Endometrium (tissue), 2 donors: ENCODE measurements at regions not wholly inside any gene's neighbourhood (a gene's known extent, or its start where the extent isn't known, plus 50 kb on each side); places are given as distances from the start of the nearest gene placed in this dataset.
"Not testable (repeated sequence)": the region's sequence is repeated elsewhere in the genome, so short reads cannot be mapped to it uniquely, and the experiment has no call there.

ENCODE experiments used
- FAIRE-seq: peaks from 2 replicates; lab custom pipeline; 2012; peaks lifted over from hg19 to GRCh38; lab: Jason Lieb, UNC
- donor health status: control.
- donor health status: control.

DNA sequence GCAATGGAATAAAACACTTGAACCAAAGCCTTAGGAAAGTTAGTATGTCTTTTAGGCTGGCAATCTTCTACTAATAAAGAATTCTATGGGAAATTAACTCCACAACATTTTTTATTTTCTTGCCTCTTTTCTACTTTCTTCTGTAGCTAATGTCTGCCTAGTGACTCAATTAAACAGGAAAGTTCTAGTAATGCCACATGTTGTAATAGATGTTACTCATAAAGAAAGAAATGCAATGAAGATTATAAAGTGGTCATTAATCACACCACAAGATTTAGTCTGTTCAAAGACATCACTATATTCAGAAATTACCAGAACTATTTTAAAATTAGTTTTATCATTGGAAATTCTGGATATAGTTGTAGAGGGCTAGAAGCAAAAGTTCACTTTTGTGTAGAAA, 329.7 kb downstream of the SI start:
- peak; percentile 26 for FAIRE-seq

- no peak for FAIRE-seq
Measured at GRCh38 chr3:164741869-164742268, 336.4 kb downstream of the SI start.

DNA sequence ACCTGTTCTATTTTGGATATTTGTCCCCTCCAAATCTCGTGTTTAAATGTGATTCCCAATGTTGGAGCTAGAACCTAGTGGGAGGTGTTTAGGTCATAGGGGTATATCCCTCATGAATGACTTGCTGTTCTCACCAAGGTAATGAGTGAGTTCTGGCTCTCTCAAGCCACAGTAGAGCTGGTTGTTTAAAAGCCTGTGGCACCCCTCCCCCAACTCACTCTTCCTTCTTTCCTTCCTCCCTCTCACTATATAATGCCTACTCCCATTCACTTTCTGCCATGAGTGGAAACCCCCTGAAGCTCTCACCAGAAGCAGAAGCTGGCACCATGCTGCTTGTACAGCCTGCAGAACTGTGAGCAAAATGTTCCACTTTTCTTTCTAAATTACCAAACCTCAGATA, 341.1 kb downstream of the SI start:
- FAIRE-seq: no peak

DNA sequence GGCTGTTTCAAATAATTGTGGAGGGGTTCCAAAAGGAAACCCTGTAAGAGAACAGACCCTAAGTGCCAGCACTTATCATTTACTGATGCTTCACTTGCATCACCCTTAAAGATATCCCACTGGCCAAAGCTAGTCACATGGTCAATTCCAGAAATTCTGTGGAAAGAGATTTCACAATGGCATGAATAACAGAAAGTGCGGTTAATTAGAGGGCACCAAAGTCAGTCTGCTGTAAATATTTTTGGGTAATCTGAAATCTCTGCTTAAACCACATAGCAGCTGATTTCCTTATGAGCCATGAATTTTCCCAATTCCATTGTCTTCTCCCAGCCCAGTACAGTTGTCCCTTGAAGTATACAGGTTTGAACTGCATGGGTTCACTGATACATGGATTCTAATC, 346.1 kb downstream of the SI start:
- FAIRE-seq: no peak

- FAIRE-seq: no peak
Measured at GRCh38 chr3:164730815-164731360, 347.4 kb downstream of the SI start.

- no peak for FAIRE-seq
Measured at GRCh38 chr3:164723396-164723795, 354.9 kb downstream of the SI start.

DNA sequence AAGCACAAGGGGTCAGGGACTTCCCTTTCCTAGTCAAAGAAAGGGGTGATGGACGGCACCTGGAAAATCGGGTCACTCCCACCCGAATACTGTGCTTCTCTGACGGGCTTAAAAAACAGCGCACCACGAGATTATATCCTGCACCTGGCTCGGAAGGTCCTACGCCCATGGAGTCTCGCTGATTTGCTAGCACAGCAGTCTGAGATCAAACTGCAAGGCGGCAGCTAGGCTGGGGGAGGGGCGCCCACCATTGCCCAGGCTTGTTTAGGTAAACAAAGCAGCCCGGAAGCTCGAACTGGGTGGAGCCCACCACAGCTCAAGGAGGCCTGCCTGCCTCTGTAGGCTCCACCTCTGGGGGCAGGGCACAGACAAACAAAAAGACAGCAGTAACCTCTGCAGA, 375.5 kb downstream of the SI start:
- FAIRE-seq: not testable (repeated sequence)

- FAIRE-seq: no peak
Measured at GRCh38 chr3:164687902-164688301, 390.4 kb downstream of the SI start.

GRCh38 chr3:164687211-164687610, 391.1 kb downstream of the SI start:
- no peak for FAIRE-seq

DNA sequence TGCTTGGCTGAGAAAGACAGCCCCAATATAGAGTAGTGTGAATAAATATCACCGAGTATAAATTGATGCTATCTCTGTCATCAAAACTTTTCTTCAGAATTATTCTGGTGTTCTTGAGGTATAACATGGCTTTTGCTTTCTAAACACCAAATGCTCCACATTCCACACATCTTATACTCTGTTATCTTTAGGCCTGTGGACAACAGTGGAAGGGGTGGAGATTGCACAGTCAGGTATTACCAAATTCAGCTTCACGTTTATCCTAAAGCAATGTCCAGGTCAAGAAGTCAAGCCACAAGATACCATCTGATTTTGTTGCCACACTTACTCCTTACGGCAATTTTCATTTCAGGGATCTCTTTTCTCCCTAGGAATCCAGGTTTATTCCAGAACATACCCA, 394.8 kb downstream of the SI start:
- FAIRE-seq: no peak

- no peak for FAIRE-seq
Measured at GRCh38 chr3:164679245-164679644, 399.1 kb downstream of the SI start.

- FAIRE-seq: no peak
Measured at GRCh38 chr3:164677317-164677716, 401.0 kb downstream of the SI start.

DNA sequence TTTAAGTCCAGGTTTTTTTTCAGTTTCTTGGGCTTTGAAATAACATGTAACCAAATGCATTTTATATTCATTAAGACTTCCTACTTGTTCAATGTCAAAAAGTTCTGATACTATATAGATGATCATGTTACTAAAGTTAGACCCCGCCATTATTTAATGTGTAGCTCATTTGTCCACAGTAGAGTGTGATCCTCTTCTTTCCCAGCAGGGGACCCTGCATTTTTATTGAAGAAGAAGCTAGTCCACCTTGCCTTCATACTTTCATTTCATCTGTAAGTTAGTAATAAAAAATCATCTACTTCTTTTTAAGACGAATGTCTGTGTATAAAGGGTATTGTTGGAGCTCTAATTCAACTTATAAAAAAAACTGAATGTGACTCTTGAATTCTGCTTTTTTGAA, 404.6 kb downstream of the SI start:
- no peak for FAIRE-seq

DNA sequence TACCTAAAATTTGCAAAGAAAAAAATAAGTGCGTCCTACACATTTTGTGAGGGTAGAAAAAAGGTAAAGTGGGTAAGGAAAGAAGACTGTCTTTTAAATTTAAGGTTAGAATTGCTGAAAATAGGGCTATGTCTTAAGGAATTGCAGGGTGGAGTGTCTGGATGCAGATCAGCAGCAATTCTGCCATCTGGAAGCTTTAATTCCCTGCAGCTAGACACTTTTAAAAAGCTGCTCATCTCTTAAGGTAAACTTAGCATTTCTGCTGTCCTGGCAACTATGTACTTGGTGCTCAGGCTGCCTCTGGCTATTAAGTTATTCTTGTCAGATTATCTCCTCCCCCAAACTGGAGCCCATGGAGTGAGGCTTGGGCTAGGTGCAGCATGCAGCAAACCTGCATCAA, 420.2 kb downstream of the SI start:
- FAIRE-seq: no peak

DNA sequence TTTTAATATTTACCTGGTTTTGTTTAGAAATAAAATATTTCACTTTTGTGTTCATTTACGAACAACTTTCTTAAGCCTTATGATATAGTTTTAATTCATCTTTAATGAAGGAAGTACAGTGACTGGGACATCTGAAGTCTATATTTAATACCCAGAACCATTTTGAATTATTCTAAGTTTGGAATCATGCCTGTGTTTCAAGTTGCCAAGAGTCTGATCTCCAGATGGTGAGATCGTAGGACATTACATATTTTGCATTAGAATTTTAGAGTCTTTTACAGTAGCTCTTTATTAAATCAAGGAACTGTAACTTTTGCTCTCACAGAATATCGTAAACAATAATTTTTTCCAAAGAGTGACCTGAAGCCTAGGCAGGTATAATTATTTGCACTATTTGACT, 420.7 kb downstream of the SI start:
- no peak for FAIRE-seq

DNA sequence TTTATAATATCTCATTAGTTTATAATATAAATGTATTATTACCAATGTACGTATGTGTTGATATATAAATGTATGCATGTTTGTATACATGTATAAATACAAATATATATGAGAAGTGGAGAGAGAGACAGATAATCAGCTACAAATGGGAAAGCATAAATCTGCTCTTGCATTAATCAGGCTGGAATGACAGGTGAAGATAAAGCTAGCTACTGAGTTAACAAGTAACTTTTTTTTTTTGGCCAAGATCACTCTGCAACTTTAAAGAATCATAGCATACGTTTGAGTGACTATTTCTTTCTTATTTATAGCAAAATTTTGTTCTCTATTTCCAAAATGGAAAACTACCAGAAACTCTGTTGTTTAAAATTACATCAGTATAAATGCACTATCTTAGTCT, 422.8 kb downstream of the SI start:
- FAIRE-seq: no peak

- no peak for FAIRE-seq
Measured at GRCh38 chr3:164641071-164641470, 437.2 kb downstream of the SI start.

DNA sequence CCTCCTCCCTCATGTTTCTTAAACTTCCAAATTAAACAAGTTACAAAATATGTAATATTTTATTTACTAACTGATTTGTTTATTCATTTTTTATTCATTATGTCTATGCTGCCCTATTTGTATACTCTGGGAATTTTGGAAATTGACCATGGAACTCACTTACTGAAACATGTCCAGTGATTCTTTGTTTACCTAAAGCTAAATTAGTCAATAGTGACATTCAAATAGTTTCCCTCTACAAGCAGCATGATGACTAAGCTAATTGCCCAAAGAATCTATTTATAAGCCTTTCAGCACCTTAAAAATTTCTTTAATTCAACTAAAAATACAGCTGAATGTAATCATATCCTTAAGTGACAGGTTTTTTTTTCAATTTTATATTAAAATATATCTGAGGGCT, 437.7 kb downstream of the SI start:
- no peak for FAIRE-seq

DNA sequence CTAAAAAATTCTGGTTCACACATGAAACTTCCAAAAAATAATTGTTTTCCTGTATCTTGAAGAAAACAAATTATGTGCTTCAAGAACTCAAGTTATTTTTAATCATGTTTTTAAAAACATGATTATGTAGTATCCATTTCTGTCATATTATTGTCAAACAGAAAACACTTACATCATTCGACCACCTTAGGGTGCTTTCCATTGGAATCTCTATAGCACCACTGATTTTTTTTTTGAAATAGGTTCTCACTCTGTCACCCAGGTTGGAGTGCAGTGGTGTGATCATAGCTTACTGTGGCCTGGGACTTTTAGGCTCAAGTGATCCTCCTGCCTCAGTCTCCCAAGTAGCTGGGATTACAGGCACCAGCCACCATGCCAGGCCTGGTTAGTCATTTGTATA, 457.3 kb downstream of the SI start:
- FAIRE-seq: no peak

GRCh38 chr3:164620423-164620822, 457.9 kb downstream of the SI start:
- no peak for FAIRE-seq

GRCh38 chr3:164612751-164613150, 465.5 kb downstream of the SI start:
- FAIRE-seq: no peak

- no peak for FAIRE-seq
Measured at GRCh38 chr3:164608554-164609276, 469.6 kb downstream of the SI start.

DNA sequence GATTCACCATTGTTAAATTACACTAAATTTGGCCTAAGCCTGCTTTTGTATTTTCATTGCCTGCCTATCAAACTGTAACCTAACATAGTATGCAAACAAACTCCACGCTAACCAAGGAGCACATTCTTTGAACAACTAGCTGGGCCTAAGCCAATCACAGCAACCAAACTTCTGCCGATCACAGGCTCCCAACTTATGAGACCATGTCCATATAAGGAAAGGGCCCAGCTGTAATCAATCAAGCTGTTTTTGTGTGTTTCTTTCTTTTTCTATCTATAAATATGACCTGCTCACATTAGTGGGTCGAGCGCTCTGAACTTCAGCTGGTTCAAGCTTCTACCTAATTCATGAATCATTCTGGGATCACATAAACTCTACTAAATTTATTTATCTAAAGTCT, 473.6 kb downstream of the SI start:
- FAIRE-seq: no peak

DNA sequence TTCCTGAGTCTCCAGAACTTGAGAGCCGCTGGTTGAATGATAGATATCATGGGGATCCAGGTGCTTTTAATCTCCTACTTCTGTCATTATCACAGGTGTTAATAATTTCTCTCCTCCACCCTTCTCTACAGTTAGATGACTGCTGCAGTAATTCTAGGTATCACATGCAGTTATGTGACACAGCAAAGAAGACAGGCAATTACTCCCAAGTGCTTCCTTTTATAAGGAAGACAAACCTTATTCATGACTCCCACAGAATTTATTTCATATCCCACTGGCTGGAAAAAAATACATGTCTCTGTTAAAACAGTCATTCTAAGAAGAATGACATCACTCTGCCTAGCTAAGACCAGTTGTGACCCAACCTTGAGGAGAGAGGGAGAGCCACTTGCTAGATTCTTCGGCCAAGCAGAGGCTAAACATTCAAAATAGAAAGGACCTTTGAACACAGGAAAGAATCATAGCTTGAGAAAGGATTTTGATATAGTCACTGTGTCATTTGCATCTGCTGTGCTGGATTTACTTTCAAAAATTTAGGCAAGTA, 500.6 kb downstream of the SI start:
- no peak for FAIRE-seq
